ENCODE measurements at regions not wholly inside any gene's neighbourhood (a gene's known extent, or its start where the extent isn't known, plus 50 kb on each side); places are given as distances from the start of the nearest gene placed in this dataset.

DNA sequence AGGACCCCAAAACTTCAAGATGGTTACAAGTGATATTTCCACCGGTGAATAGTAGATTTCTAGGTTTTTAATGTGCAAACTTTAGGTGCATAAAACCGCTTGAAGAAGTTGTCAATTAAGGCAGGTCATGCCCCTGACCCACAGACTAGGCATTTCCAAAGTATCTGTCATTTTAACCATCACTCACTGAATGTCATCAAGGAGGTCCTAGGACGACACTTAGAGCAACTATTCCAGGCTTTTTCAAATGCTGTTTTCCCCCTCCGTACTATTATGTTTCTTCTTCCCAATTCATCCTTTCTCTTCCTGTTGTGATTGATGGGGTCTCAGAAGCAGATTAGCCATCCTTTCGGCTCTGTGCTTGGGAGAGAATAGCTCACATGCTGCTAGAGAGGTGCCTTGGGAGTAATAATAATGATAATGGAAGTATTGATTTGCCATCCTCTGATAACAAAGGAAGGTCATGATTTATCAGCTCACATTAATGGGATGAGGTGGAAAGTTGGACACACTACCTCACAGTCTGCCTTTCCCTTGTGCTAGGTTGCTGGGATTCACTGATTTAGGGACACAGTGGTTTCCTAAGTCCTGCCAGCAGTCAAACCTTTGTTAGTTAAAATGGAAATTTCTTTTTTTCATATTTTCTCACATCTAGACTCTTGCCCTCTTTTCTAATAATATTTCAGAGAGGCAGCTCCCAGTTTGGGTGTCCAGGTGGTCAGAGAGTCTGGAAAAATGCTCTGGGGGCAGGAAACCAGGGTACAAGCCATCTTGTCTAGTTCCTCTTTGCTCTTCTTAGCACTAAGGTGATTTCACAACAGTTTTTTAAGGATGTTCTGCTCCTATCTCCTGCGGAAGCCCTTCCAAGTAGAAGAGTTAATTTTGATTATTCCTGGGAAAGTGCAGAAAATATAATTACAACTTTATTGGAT is 67.0 kb downstream of the PTTG1 start:
- Mint-ChIP-seq H3K4me1 (peaks cover 16% of the 10 kb centered on the region), H3K27me3 (ENCODE audit: insufficient read depth) (no peaks in the 10 kb centered on the region), H3K27ac (no peak overlapping the region), H3K36me3 (ENCODE audit: low read depth) (no peaks in the 10 kb centered on the region), H3K9me3 (no peaks in the 10 kb centered on the region), H3K4me3 (no peak overlapping the region)
- no peaks in the 10 kb centered on the region for H3K9me3 ChIP-seq (ENCODE audit: control insufficient read depth, low read length)
- H3K36me3 ChIP-seq (ENCODE audit: control insufficient read depth, insufficient read depth, low read length) = no peaks in the 10 kb centered on the region
- peaks cover 2% of the 10 kb centered on the region for H3K4me1 ChIP-seq (ENCODE audit: control insufficient read depth, insufficient read depth, low read length)
- no peak overlapping the region for H3K9ac ChIP-seq (ENCODE audit: extremely low read depth, low read length, poor library complexity, severe bottlenecking)
- no peak overlapping the region for H3K27ac ChIP-seq (ENCODE audit: low read depth, low read length)
- no peak overlapping the region for H3K4me3 ChIP-seq (ENCODE audit: low read length)
- WGBS, 2 experiments (ENCODE audit: insufficient coverage in 1 of 2, insufficient read length in 1 of 2) = 84 to 90% methylated on average over 3 to 6 of the region's 6 CpGs
- DNase-seq = peak; percentile 16
- no peaks in the 10 kb centered on the region for H3K27me3 ChIP-seq (ENCODE audit: control insufficient read depth, insufficient read depth, low read length, poor library complexity, severe bottlenecking)
- TF ChIP-seq, protein P1, sequence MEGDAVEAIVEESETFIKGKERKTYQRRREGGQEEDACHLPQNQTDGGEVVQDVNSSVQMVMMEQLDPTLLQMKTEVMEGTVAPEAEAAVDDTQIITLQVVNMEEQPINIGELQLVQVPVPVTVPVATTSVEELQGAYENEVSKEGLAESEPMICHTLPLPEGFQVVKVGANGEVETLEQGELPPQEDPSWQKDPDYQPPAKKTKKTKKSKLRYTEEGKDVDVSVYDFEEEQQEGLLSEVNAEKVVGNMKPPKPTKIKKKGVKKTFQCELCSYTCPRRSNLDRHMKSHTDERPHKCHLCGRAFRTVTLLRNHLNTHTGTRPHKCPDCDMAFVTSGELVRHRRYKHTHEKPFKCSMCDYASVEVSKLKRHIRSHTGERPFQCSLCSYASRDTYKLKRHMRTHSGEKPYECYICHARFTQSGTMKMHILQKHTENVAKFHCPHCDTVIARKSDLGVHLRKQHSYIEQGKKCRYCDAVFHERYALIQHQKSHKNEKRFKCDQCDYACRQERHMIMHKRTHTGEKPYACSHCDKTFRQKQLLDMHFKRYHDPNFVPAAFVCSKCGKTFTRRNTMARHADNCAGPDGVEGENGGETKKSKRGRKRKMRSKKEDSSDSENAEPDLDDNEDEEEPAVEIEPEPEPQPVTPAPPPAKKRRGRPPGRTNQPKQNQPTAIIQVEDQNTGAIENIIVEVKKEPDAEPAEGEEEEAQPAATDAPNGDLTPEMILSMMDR (conservative IDR thresholded peaks at IDR 0.05) = no peak

- H3K27ac ChIP-seq (ENCODE audit: low read depth, low read length) = no peak overlapping the region
- H3K27ac Mint-ChIP-seq = no peak overlapping the region
- no peaks in the 10 kb centered on the region for H3K4me1 ChIP-seq (ENCODE audit: control insufficient read depth, insufficient read depth, low read length)
- H3K4me3 Mint-ChIP-seq = no peak overlapping the region
- H3K4me3 ChIP-seq (ENCODE audit: low read length) = no peak overlapping the region
- H3K9me3 ChIP-seq (ENCODE audit: control insufficient read depth, low read length) = no peaks in the 10 kb centered on the region
- H3K36me3 Mint-ChIP-seq (ENCODE audit: low read depth) = no peaks in the 10 kb centered on the region
- TF ChIP-seq, protein P1 (conservative IDR thresholded peaks at IDR 0.05) = no peak
- H3K27me3 ChIP-seq (ENCODE audit: control insufficient read depth, insufficient read depth, low read length, poor library complexity, severe bottlenecking) = no peaks in the 10 kb centered on the region
- no peak overlapping the region for H3K9ac ChIP-seq (ENCODE audit: extremely low read depth, low read length, poor library complexity, severe bottlenecking)
- peaks cover 3% of the 10 kb centered on the region for H3K27me3 Mint-ChIP-seq (ENCODE audit: insufficient read depth)
- no peaks in the 10 kb centered on the region for H3K36me3 ChIP-seq (ENCODE audit: control insufficient read depth, insufficient read depth, low read length)
- H3K4me1 Mint-ChIP-seq = no peaks in the 10 kb centered on the region
- no peaks in the 10 kb centered on the region for H3K9me3 Mint-ChIP-seq
- 100% methylated on average over 1 of the region's 1 CpG; no CpG with 5 or more reads in 1 of the 2 experiments for WGBS, 2 experiments (ENCODE audit: insufficient coverage in 1 of 2, insufficient read length in 1 of 2)
- DNase-seq = peak; percentile 9
Observed at GRCh38 chr5:160491438-160491837, 69.8 kb downstream of the PTTG1 start.

DNA sequence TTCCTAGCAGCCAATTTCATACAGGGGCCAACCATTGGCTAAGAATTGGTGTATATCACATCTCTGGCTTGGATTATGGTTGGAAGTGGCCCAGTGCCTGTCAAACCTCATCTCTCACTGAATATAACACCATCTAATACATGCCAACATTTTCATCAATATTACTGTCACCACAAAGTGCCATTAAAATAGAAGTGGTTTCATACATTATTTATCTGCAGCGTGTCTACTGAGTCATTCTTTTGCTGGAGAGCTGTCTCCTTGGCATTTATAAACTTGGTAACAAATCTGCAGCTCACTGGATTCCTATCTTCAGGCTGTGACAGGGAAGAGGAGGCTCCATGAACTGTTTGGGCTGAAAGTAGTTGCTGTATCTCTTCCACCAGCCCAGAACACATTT is 70.9 kb downstream of the PTTG1 start:
- Histone ChIP-seq H3K4me1 (ENCODE audit: control insufficient read depth, insufficient read depth, low read length) (no peaks in the 10 kb centered on the region), H3K9ac (ENCODE audit: extremely low read depth, low read length, poor library complexity, severe bottlenecking) (no peak overlapping the region), H3K27me3 (ENCODE audit: control insufficient read depth, insufficient read depth, low read length, poor library complexity, severe bottlenecking) (no peaks in the 10 kb centered on the region), H3K9me3 (ENCODE audit: control insufficient read depth, low read length) (no peaks in the 10 kb centered on the region), H3K36me3 (ENCODE audit: control insufficient read depth, insufficient read depth, low read length) (no peaks in the 10 kb centered on the region), H3K27ac (ENCODE audit: low read depth, low read length) (no peak overlapping the region), H3K4me3 (ENCODE audit: low read length) (no peak overlapping the region)
- no peak for DNase-seq
- H3K4me3 Mint-ChIP-seq = no peak overlapping the region
- 83 to 100% methylated on average over 1 of the region's 1 CpG for WGBS, 2 experiments (ENCODE audit: insufficient coverage in 1 of 2, insufficient read length in 1 of 2)
- TF ChIP-seq, protein P1 (conservative IDR thresholded peaks at IDR 0.05) = no peak
- peaks cover 3% of the 10 kb centered on the region for H3K27me3 Mint-ChIP-seq (ENCODE audit: insufficient read depth)
- H3K4me1 Mint-ChIP-seq = no peaks in the 10 kb centered on the region
- no peak overlapping the region for H3K27ac Mint-ChIP-seq
- H3K36me3 Mint-ChIP-seq (ENCODE audit: low read depth) = no peaks in the 10 kb centered on the region
- H3K9me3 Mint-ChIP-seq = no peaks in the 10 kb centered on the region
